ENCODE measurements at regions not wholly inside any gene's neighbourhood (a gene's known extent, or its start where the extent isn't known, plus 50 kb on each side); places are given as distances from the start of the nearest gene placed in this dataset.

GRCh38 chr2:145916799-145917198 is 1396.9 kb upstream of the ZEB2 start:
- no peak for FAIRE-seq
- Histone ChIP-seq H4K20me1 (ENCODE audit: insufficient read depth, low read length) (no peaks in the 10 kb centered on the region), H3K27me3 (ENCODE audit: insufficient read depth, low read length) (no peaks in the 10 kb centered on the region), H3K36me3 (ENCODE audit: insufficient read depth, low read length) (no peaks in the 10 kb centered on the region), H3K9me3 (ENCODE audit: insufficient read depth, low read depth, low read length) (no peaks in the 10 kb centered on the region), H3K27ac (ENCODE audit: low read depth, low read length) (no peak overlapping the region), H3K4me1 (ENCODE audit: insufficient read depth, low read length) (no peaks in the 10 kb centered on the region), H3K4me3 (ENCODE audit: insufficient read depth, low read depth, low read length) (no peak overlapping the region), H3K79me2 (ENCODE audit: insufficient read depth, low read length) (no peaks in the 10 kb centered on the region), H2AFZ (ENCODE audit: low read depth, low read length) (no peak overlapping the region), H3K9ac (ENCODE audit: low read length) (no peak overlapping the region), H3K4me2 (ENCODE audit: low read length) (no peak overlapping the region)
- Mint-ChIP-seq H3K9me3 (ENCODE audit: unreplicated experiment) (no peaks in the 10 kb centered on the region), H3K36me3 (ENCODE audit: low read depth, unreplicated experiment) (no peaks in the 10 kb centered on the region), H3K27ac (ENCODE audit: unreplicated experiment) (no peak overlapping the region), H3K4me3 (ENCODE audit: unreplicated experiment) (no peak overlapping the region), H3K27me3 (ENCODE audit: low read depth, unreplicated experiment) (no peaks in the 10 kb centered on the region), H3K4me1 (ENCODE audit: low read depth, unreplicated experiment) (no peaks in the 10 kb centered on the region)
- TF ChIP-seq CTCF (IDR thresholded peaks at IDR 0.05; ENCODE audit: insufficient read depth, low read depth, low read length): no peak
- TF ChIP-seq EZH2 (IDR thresholded peaks at IDR 0.05; ENCODE audit: insufficient read depth, low read length): no peak
- DNase-seq (ENCODE audit: low read depth): no peak

GRCh38 chr2:145914716-145915115 is 1394.8 kb upstream of the ZEB2 start:
- Mint-ChIP-seq H3K36me3 (ENCODE audit: low read depth, unreplicated experiment) (no peaks in the 10 kb centered on the region), H3K4me1 (ENCODE audit: low read depth, unreplicated experiment) (peaks cover 9% of the 10 kb centered on the region), H3K4me3 (ENCODE audit: unreplicated experiment) (no peak overlapping the region), H3K9me3 (ENCODE audit: unreplicated experiment) (no peaks in the 10 kb centered on the region), H3K27ac (ENCODE audit: unreplicated experiment) (no peak overlapping the region), H3K27me3 (ENCODE audit: low read depth, unreplicated experiment) (no peaks in the 10 kb centered on the region)
- Histone ChIP-seq H4K20me1 (ENCODE audit: insufficient read depth, low read length) (no peaks in the 10 kb centered on the region), H3K4me3 (ENCODE audit: insufficient read depth, low read depth, low read length) (no peak overlapping the region), H2AFZ (ENCODE audit: low read depth, low read length) (no peak overlapping the region), H3K9me3 (ENCODE audit: insufficient read depth, low read depth, low read length) (no peaks in the 10 kb centered on the region), H3K4me2 (ENCODE audit: low read length) (no peak overlapping the region), H3K36me3 (ENCODE audit: insufficient read depth, low read length) (no peaks in the 10 kb centered on the region), H3K27me3 (ENCODE audit: insufficient read depth, low read length) (no peaks in the 10 kb centered on the region), H3K79me2 (ENCODE audit: insufficient read depth, low read length) (no peaks in the 10 kb centered on the region), H3K27ac (ENCODE audit: low read depth, low read length) (no peak overlapping the region), H3K9ac (ENCODE audit: low read length) (no peak overlapping the region), H3K4me1 (ENCODE audit: insufficient read depth, low read length) (no peaks in the 10 kb centered on the region)
- FAIRE-seq (no peak), DNase-seq (ENCODE audit: low read depth) (no peak)
- TF ChIP-seq CTCF (IDR thresholded peaks at IDR 0.05; ENCODE audit: insufficient read depth, low read depth, low read length) (no peak), EZH2 (IDR thresholded peaks at IDR 0.05; ENCODE audit: insufficient read depth, low read length) (no peak)

GRCh38 chr2:145910416-145910815 is 1390.5 kb upstream of the ZEB2 start:
- H3K36me3 Mint-ChIP-seq (ENCODE audit: low read depth, unreplicated experiment): no peaks in the 10 kb centered on the region
- H3K27me3 Mint-ChIP-seq (ENCODE audit: low read depth, unreplicated experiment): no peaks in the 10 kb centered on the region
- Histone ChIP-seq H3K9ac (ENCODE audit: low read length) (no peak overlapping the region), H2AFZ (ENCODE audit: low read depth, low read length) (no peak overlapping the region), H3K4me3 (ENCODE audit: insufficient read depth, low read depth, low read length) (no peak overlapping the region), H3K4me1 (ENCODE audit: insufficient read depth, low read length) (peaks cover 4% of the 10 kb centered on the region), H3K9me3 (ENCODE audit: insufficient read depth, low read depth, low read length) (no peaks in the 10 kb centered on the region), H3K36me3 (ENCODE audit: insufficient read depth, low read length) (no peaks in the 10 kb centered on the region), H3K27me3 (ENCODE audit: insufficient read depth, low read length) (no peaks in the 10 kb centered on the region), H3K27ac (ENCODE audit: low read depth, low read length) (no peak overlapping the region), H4K20me1 (ENCODE audit: insufficient read depth, low read length) (no peaks in the 10 kb centered on the region), H3K4me2 (ENCODE audit: low read length) (no peak overlapping the region), H3K79me2 (ENCODE audit: insufficient read depth, low read length) (no peaks in the 10 kb centered on the region)
- DNase-seq (ENCODE audit: low read depth) (no peak), FAIRE-seq (no peak)
- peaks cover 29% of the 10 kb centered on the region for H3K4me1 Mint-ChIP-seq (ENCODE audit: low read depth, unreplicated experiment)
- TF ChIP-seq CTCF (IDR thresholded peaks at IDR 0.05; ENCODE audit: insufficient read depth, low read depth, low read length): no peak
- TF ChIP-seq EZH2 (IDR thresholded peaks at IDR 0.05; ENCODE audit: insufficient read depth, low read length): no peak
- no peak overlapping the region for H3K4me3 Mint-ChIP-seq (ENCODE audit: unreplicated experiment)
- peak overlapping the region; percentile 43 for H3K27ac Mint-ChIP-seq (ENCODE audit: unreplicated experiment)
- no peaks in the 10 kb centered on the region for H3K9me3 Mint-ChIP-seq (ENCODE audit: unreplicated experiment)

Measured in astrocyte (in vitro differentiated cells and primary cell).